ENCODE measurements at regions not wholly inside any gene's neighbourhood (a gene's known extent, or its start where the extent isn't known, plus 50 kb on each side); places are given as distances from the start of the nearest gene placed in this dataset.
"Not testable (repeated sequence)": the region's sequence is repeated elsewhere in the genome, so short reads cannot be mapped to it uniquely, and the experiment has no call there.

GRCh38 chrX:98141466-98141865, 1257.8 kb downstream of the RPA4 start:
- H3K27me3 ChIP-seq = no peaks in the 10 kb centered on the region
- TF ChIP-seq CTCF (IDR thresholded peaks at IDR 0.05) = no peak
- H3K27ac ChIP-seq = no peak overlapping the region
- H3K36me3 ChIP-seq = no peaks in the 10 kb centered on the region
- DNase-seq (ENCODE audit: low spot score) = no peak
- no peaks in the 10 kb centered on the region for H3K4me1 ChIP-seq
- no peaks in the 10 kb centered on the region for H3K9me3 ChIP-seq
- no peak overlapping the region for H3K4me3 ChIP-seq

GRCh38 chrX:98191003-98191402, 1307.3 kb downstream of the RPA4 start:
- H3K4me1 ChIP-seq = no peaks in the 10 kb centered on the region
- no peak for TF ChIP-seq CTCF (IDR thresholded peaks at IDR 0.05)
- H3K36me3 ChIP-seq = no peaks in the 10 kb centered on the region
- H3K4me3 ChIP-seq = no peak overlapping the region
- DNase-seq (ENCODE audit: low spot score) = no peak
- H3K27me3 ChIP-seq = no peaks in the 10 kb centered on the region
- no peak overlapping the region for H3K27ac ChIP-seq
- H3K9me3 ChIP-seq = no peaks in the 10 kb centered on the region

- DNase-seq (ENCODE audit: low spot score) = no peak
- no peaks in the 10 kb centered on the region for H3K9me3 ChIP-seq
- H3K36me3 ChIP-seq = no peaks in the 10 kb centered on the region
- H3K4me3 ChIP-seq = no peak overlapping the region
- H3K27me3 ChIP-seq = no peaks in the 10 kb centered on the region
- H3K4me1 ChIP-seq = no peaks in the 10 kb centered on the region
- no peak overlapping the region for H3K27ac ChIP-seq
- no peak for TF ChIP-seq CTCF (IDR thresholded peaks at IDR 0.05)
Observed at GRCh38 chrX:98194036-98194435, 1310.3 kb downstream of the RPA4 start.

GRCh38 chrX:98203800-98204199, 1320.1 kb downstream of the RPA4 start:
- TF ChIP-seq CTCF (IDR thresholded peaks at IDR 0.05) = no peak
- H3K4me1 ChIP-seq = no peaks in the 10 kb centered on the region
- H3K36me3 ChIP-seq = no peaks in the 10 kb centered on the region
- H3K27ac ChIP-seq = no peak overlapping the region
- H3K27me3 ChIP-seq = no peaks in the 10 kb centered on the region
- no peak overlapping the region for H3K4me3 ChIP-seq
- H3K9me3 ChIP-seq = no peaks in the 10 kb centered on the region
- no peak for DNase-seq (ENCODE audit: low spot score)

- TF ChIP-seq CTCF (IDR thresholded peaks at IDR 0.05) = no peak
- DNase-seq (ENCODE audit: low spot score) = no peak
- no peaks in the 10 kb centered on the region for H3K9me3 ChIP-seq
- no peaks in the 10 kb centered on the region for H3K4me1 ChIP-seq
- H3K27me3 ChIP-seq = no peaks in the 10 kb centered on the region
- no peak overlapping the region for H3K27ac ChIP-seq
- no peak overlapping the region for H3K4me3 ChIP-seq
- H3K36me3 ChIP-seq = no peaks in the 10 kb centered on the region
Observed at GRCh38 chrX:98207947-98208346, 1324.2 kb downstream of the RPA4 start.

GRCh38 chrX:98231003-98231402, 1347.3 kb downstream of the RPA4 start:
- no peak for TF ChIP-seq CTCF (IDR thresholded peaks at IDR 0.05)
- H3K27me3 ChIP-seq = no peaks in the 10 kb centered on the region
- no peak for DNase-seq (ENCODE audit: low spot score)
- no peaks in the 10 kb centered on the region for H3K36me3 ChIP-seq
- H3K4me3 ChIP-seq = no peak overlapping the region
- H3K9me3 ChIP-seq = no peaks in the 10 kb centered on the region
- H3K27ac ChIP-seq = no peak overlapping the region
- no peaks in the 10 kb centered on the region for H3K4me1 ChIP-seq

GRCh38 chrX:98240061-98240460, 1356.4 kb downstream of the RPA4 start:
- not testable (repeated sequence) for H3K9me3 ChIP-seq; H3K36me3 ChIP-seq; H3K27me3 ChIP-seq; H3K4me1 ChIP-seq; H3K4me3 ChIP-seq; DNase-seq (ENCODE audit: low spot score); H3K27ac ChIP-seq

All from right atrium auricular region (tissue), 2 donors.